AG09309 (cell line): ENCODE measurements at regions not wholly inside any gene's neighbourhood (a gene's known extent, or its start where the extent isn't known, plus 50 kb on each side); places are given as distances from the start of the nearest gene placed in this dataset.

ENCODE experiments used
- DNase-seq: peaks from one replicate; pipeline ENCODE4 v3.0.0-alpha.2; 2010; ENCODE audit warnings: low read depth
- H3K4me3 ChIP-seq: 2 replicates; pipeline ENCODE4 v1.5.1; 2011; ENCODE audit warnings: mild to moderate bottlenecking, low read depth, low read length, moderate library complexity; ENCODE audit not compliant: control insufficient read depth
- CTCF ChIP-seq: IDR thresholded peaks from 2 replicates; pipeline ENCODE4 v1.5.1; 2011; ENCODE audit warnings: mild to moderate bottlenecking, low read depth, low read length, inconsistent platforms; ENCODE audit not compliant: insufficient read depth, control insufficient read depth; ENCODE audit errors: missing control alignments

GRCh38 chr13:90027409-90027808 lies 1320.1 kb upstream of the MIR17HG start:
- no peak overlapping the region for H3K4me3 ChIP-seq
- no peak for DNase-seq
- no peak for TF ChIP-seq CTCF

- no peak overlapping the region for H3K4me3 ChIP-seq
- DNase-seq = no peak
- TF ChIP-seq CTCF = no peak
These were observed 1315.2 kb upstream of the MIR17HG start for GRCh38 chr13:90032313-90032712.

- no peak overlapping the region for H3K4me3 ChIP-seq
- no peak for DNase-seq
- TF ChIP-seq CTCF = no peak
These were observed 1314.5 kb upstream of the MIR17HG start for GRCh38 chr13:90032841-90033493.

GRCh38 chr13:90039516-90039915 lies 1308.0 kb upstream of the MIR17HG start:
- H3K4me3 ChIP-seq = no peak overlapping the region
- no peak for DNase-seq
- no peak for TF ChIP-seq CTCF

GRCh38 chr13:90047600-90047999 lies 1299.9 kb upstream of the MIR17HG start:
- TF ChIP-seq CTCF = no peak
- DNase-seq = no peak
- no peak overlapping the region for H3K4me3 ChIP-seq

GRCh38 chr13:90049989-90050671 lies 1297.4 kb upstream of the MIR17HG start:
- TF ChIP-seq CTCF = no peak
- H3K4me3 ChIP-seq = no peak overlapping the region
- no peak for DNase-seq
